ENCODE measurements at regions not wholly inside any gene's neighbourhood (a gene's known extent, or its start where the extent isn't known, plus 50 kb on each side); places are given as distances from the start of the nearest gene placed in this dataset.

- H3K4me1 ChIP-seq (replicated peaks in 1 of 2): no peaks in the 10 kb centered on the region
- intact Hi-C loops (cut with DNase I): no loop called here
- H3K4me3 ChIP-seq: no peak overlapping the region
- WGBS, 4 donors: 63 to 75% (median 72%) methylated on average over 2 of the region's 2 CpGs
- H3K9me3 ChIP-seq (replicated peaks in 1 of 3): no peaks in the 10 kb centered on the region
- DNase-seq: no peak
- H3K36me3 ChIP-seq (replicated peaks in 1 of 2): no peaks in the 10 kb centered on the region
- TF ChIP-seq POLR2A (IDR thresholded peaks at IDR 0.05): no peak
- TF ChIP-seq CTCF (IDR thresholded peaks at IDR 0.05): no peak
- H3K27me3 ChIP-seq: no peaks in the 10 kb centered on the region
- H3K27ac ChIP-seq: no peak overlapping the region
These were observed 414.4 kb downstream of the BRINP1 start for GRCh38 chr9:118954857-118955256.

- Histone ChIP-seq H3K27ac (no peak overlapping the region), H3K4me1 (replicated peaks in 1 of 2) (no peaks in the 10 kb centered on the region), H3K27me3 (no peaks in the 10 kb centered on the region), H3K4me3 (no peak overlapping the region), H3K36me3 (replicated peaks in 1 of 2) (no peaks in the 10 kb centered on the region), H3K9me3 (replicated peaks in 1 of 3) (no peaks in the 10 kb centered on the region)
- 58 to 82% (median 77%) methylated on average over 3 of the region's 3 CpGs for WGBS, 4 donors
- no peak for DNase-seq
- no peak for TF ChIP-seq POLR2A (IDR thresholded peaks at IDR 0.05)
- TF ChIP-seq CTCF (IDR thresholded peaks at IDR 0.05): no peak
- intact Hi-C loops (cut with DNase I): no loop called here
These were observed 411.6 kb downstream of the BRINP1 start for GRCh38 chr9:118957585-118957984.

GRCh38 chr9:118959366-118959765 is 409.9 kb downstream of the BRINP1 start:
- H3K36me3 ChIP-seq (replicated peaks in 1 of 2): no peaks in the 10 kb centered on the region
- TF ChIP-seq CTCF (IDR thresholded peaks at IDR 0.05) (no peak), POLR2A (IDR thresholded peaks at IDR 0.05) (no peak)

GRCh38 chr9:118961857-118962256 is 407.4 kb downstream of the BRINP1 start:
- Histone ChIP-seq H3K27me3 (no peaks in the 10 kb centered on the region), H3K36me3 (replicated peaks in 1 of 2) (no peaks in the 10 kb centered on the region), H3K9me3 (replicated peaks in 1 of 3) (no peaks in the 10 kb centered on the region), H3K27ac (no peak overlapping the region), H3K4me1 (replicated peaks in 1 of 2) (no peaks in the 10 kb centered on the region), H3K4me3 (no peak overlapping the region)
- TF ChIP-seq CTCF (IDR thresholded peaks at IDR 0.05): no peak
- no peak for TF ChIP-seq POLR2A (IDR thresholded peaks at IDR 0.05)
- 6 to 46% (median 20%) methylated on average over 1 of the region's 1 CpG for WGBS, 4 donors
- peak in 2 of 7 donors; percentile 2 to 7 for DNase-seq
- intact Hi-C loops (cut with DNase I): no loop called here

More at GRCh38 chr9:118959366-118959765, 409.9 kb downstream of the BRINP1 start:
- intact Hi-C loops (cut with DNase I): no loop called here
- DNase-seq: no peak
- H3K9me3 ChIP-seq (replicated peaks in 1 of 3): no peaks in the 10 kb centered on the region
- H3K4me1 ChIP-seq (replicated peaks in 1 of 2): no peaks in the 10 kb centered on the region
- no peak overlapping the region for H3K27ac ChIP-seq
- H3K27me3 ChIP-seq: no peaks in the 10 kb centered on the region
- 55 to 66% (median 62%) methylated on average over 5 of the region's 5 CpGs for WGBS, 4 donors
- H3K4me3 ChIP-seq: no peak overlapping the region

Measured in adrenal gland (tissue), 9 donors.